GM21447 (cell line): ENCODE measurements at regions not wholly inside any gene's neighbourhood (a gene's known extent, or its start where the extent isn't known, plus 50 kb on each side); places are given as distances from the start of the nearest gene placed in this dataset.

Source experiments
- ATAC-seq: cut with Tn5 transposase; IDR thresholded peaks from one replicate; pipeline ENCODE4 v1.9.1; 2021; ENCODE audit not compliant: unreplicated experiment

GRCh38 chr2:138175066-138175465, 210.8 kb downstream of the HNMT start:
- no peak for ATAC-seq

- no peak for ATAC-seq
Observed at GRCh38 chr2:138176862-138177439, 212.7 kb downstream of the HNMT start.

GRCh38 chr2:138177693-138178092, 213.4 kb downstream of the HNMT start:
- ATAC-seq: no peak

- ATAC-seq: no peak
Observed at GRCh38 chr2:138180692-138181386, 216.6 kb downstream of the HNMT start.

GRCh38 chr2:138182250-138182936, 218.1 kb downstream of the HNMT start:
- no peak for ATAC-seq

GRCh38 chr2:138182937-138183312, 218.7 kb downstream of the HNMT start:
- ATAC-seq: no peak

GRCh38 chr2:138183705-138184104, 219.4 kb downstream of the HNMT start:
- no peak for ATAC-seq

GRCh38 chr2:138184428-138184827, 220.2 kb downstream of the HNMT start:
- ATAC-seq: no peak

- no peak for ATAC-seq
Observed at GRCh38 chr2:138185827-138186226, 221.6 kb downstream of the HNMT start.

GRCh38 chr2:138187221-138187620, 222.9 kb downstream of the HNMT start:
- no peak for ATAC-seq

- ATAC-seq: no peak
Observed at GRCh38 chr2:138190999-138191398, 226.7 kb downstream of the HNMT start.

- ATAC-seq: no peak
Observed at GRCh38 chr2:138193416-138194213, 229.3 kb downstream of the HNMT start.

GRCh38 chr2:138201286-138201685, 237.0 kb downstream of the HNMT start:
- no peak for ATAC-seq

- no peak for ATAC-seq
Observed at GRCh38 chr2:138202762-138203161, 238.5 kb downstream of the HNMT start.

GRCh38 chr2:138205281-138205680, 241.0 kb downstream of the HNMT start:
- no peak for ATAC-seq

GRCh38 chr2:138207074-138207930, 243.0 kb downstream of the HNMT start:
- no peak for ATAC-seq

GRCh38 chr2:138209009-138209408, 244.7 kb downstream of the HNMT start:
- no peak for ATAC-seq

GRCh38 chr2:138210487-138210886, 246.2 kb downstream of the HNMT start:
- no peak for ATAC-seq

- no peak for ATAC-seq
Observed at GRCh38 chr2:138212434-138212833, 248.2 kb downstream of the HNMT start.

- ATAC-seq: no peak
Observed at GRCh38 chr2:138213084-138213483, 248.8 kb downstream of the HNMT start.

GRCh38 chr2:138213624-138214023, 249.4 kb downstream of the HNMT start:
- ATAC-seq: no peak
